GM12865 (cell line): ENCODE measurements at regions not wholly inside any gene's neighbourhood (a gene's known extent, or its start where the extent isn't known, plus 50 kb on each side); places are given as distances from the start of the nearest gene placed in this dataset.

ENCODE experiments used
- DNase-seq: peaks from one replicate; pipeline ENCODE4 v3.0.0; 2010; ENCODE audit warnings: low read depth
- H3K4me3 ChIP-seq: 2 replicates; pipeline ENCODE4 v1.5.1; 2011; ENCODE audit warnings: mild to moderate bottlenecking, low read depth, low read length, control low read depth
- CTCF ChIP-seq: IDR thresholded peaks from 2 replicates; pipeline ENCODE4 v1.5.1; 2011; ENCODE audit warnings: low read length, control low read depth, low read depth, inconsistent platforms; ENCODE audit not compliant: insufficient read depth; ENCODE audit errors: missing control alignments

GRCh38 chr12:107435072-107435471 lies 250.5 kb upstream of the PWP1 start:
- TF ChIP-seq CTCF, result no peak
- no peak overlapping the region for H3K4me3 ChIP-seq
- DNase-seq, result no peak

GRCh38 chr12:107435520-107435919 lies 250.1 kb upstream of the PWP1 start:
- DNase-seq, result no peak

GRCh38 chr12:107436376-107436775 lies 249.2 kb upstream of the PWP1 start:
- no peak for TF ChIP-seq CTCF
- DNase-seq, result no peak
- no peak overlapping the region for H3K4me3 ChIP-seq

More at GRCh38 chr12:107435520-107435919, 250.1 kb upstream of the PWP1 start:
- no peak for TF ChIP-seq CTCF
- H3K4me3 ChIP-seq, result no peak overlapping the region

- no peak for DNase-seq
- TF ChIP-seq CTCF, result no peak
- H3K4me3 ChIP-seq, result no peak overlapping the region
Measured at GRCh38 chr12:107436836-107437235, 248.8 kb upstream of the PWP1 start.

- DNase-seq, result no peak
- no peak overlapping the region for H3K4me3 ChIP-seq
- no peak for TF ChIP-seq CTCF
Measured at GRCh38 chr12:107437954-107438353, 247.6 kb upstream of the PWP1 start.

GRCh38 chr12:107439026-107439738 lies 246.4 kb upstream of the PWP1 start:
- H3K4me3 ChIP-seq, result no peak overlapping the region
- no peak for TF ChIP-seq CTCF
- DNase-seq, result no peak

GRCh38 chr12:107440606-107441005 lies 245.0 kb upstream of the PWP1 start:
- TF ChIP-seq CTCF, result no peak
- DNase-seq, result no peak
- no peak overlapping the region for H3K4me3 ChIP-seq
